SK-N-SH (cell line): ENCODE measurements at regions not wholly inside any gene's neighbourhood (a gene's known extent, or its start where the extent isn't known, plus 50 kb on each side); places are given as distances from the start of the nearest gene placed in this dataset.

Experiments
- CTCF ChIA-PET: fragments of 300-600, 350-600 bp; formaldehyde crosslinking; extraction: SDS; loops from one replicate; lab custom pipeline; 2021; lab: Yijun Ruan, JAX
- POLR2A ChIA-PET: fragments of 350-600 bp; sonication (Branson Sonifier 250); formaldehyde crosslinking; extraction: SDS; loops from one replicate; lab custom pipeline; 2020; ENCODE audit warnings: antibody characterized with exemption, inconsistent platforms; lab: Yijun Ruan, JAX
- DNase-seq: peaks from one replicate; pipeline ENCODE4 v3.0.0; 2012
- H2AFZ ChIP-seq: fragments of 200-600 bp; sonication (generic); 2 replicates; pipeline ENCODE4 v1.8.1; 2016; ENCODE audit warnings: antibody characterized with exemption, mild to moderate bottlenecking, low read depth
- H3F3A ChIP-seq: fragments of 200-600 bp; sonication (generic); replicated peaks from 2 replicates; pipeline ENCODE3; 2016; ENCODE audit warnings: antibody characterized with exemption, mild to moderate bottlenecking; ENCODE audit not compliant: insufficient read depth
- H3K27ac ChIP-seq, 2 experiments: fragments of 200-500 bp in 1 of 2; fragments of 200-600 bp in 1 of 2; sonication (Bioruptor generic) in 1 of 2; sonication (generic), shearing (Covaris generic) in 1 of 2; 2 replicates each; pipeline versions ENCODE4 v1.5.1 to v1.6.1; 2014 to 2016; ENCODE audit warnings: low read depth in 2 of 2, inconsistent platforms in 1 of 2, low read length in 1 of 2, mild to moderate bottlenecking in 1 of 2, mixed read lengths in 1 of 2
- H3K27me3 ChIP-seq: fragments of 200-600 bp; sonication (generic), shearing (Covaris generic); 2 replicates; pipeline ENCODE4 v1.6.1; 2016; ENCODE audit warnings: mixed run types; ENCODE audit not compliant: insufficient read depth
- H3K36me3 ChIP-seq, 2 experiments: fragments of 200-500 bp in 1 of 2; fragments of 200-600 bp in 1 of 2; sonication (Bioruptor generic) in 1 of 2; sonication (generic) in 1 of 2; replicated peaks in 1 of 2; 2 replicates each; pipeline versions ENCODE3 to v1.5.1; 2014 to 2016; ENCODE audit warnings: low read length in 1 of 2, mild to moderate bottlenecking in 1 of 2; ENCODE audit not compliant: insufficient read depth in 2 of 2, control insufficient read depth in 1 of 2
- H3K4me1 ChIP-seq, 2 experiments: fragments of 200-500 bp in 1 of 2; fragments of 200-600 bp in 1 of 2; sonication (Bioruptor generic) in 1 of 2; sonication (generic), shearing (Covaris generic) in 1 of 2; 2 replicates each; pipeline versions ENCODE4 v1.5.1 to v1.6.1; 2014 to 2016; ENCODE audit warnings: low read depth in 1 of 2, low read length in 1 of 2, mixed run types in 1 of 2; ENCODE audit not compliant: insufficient read depth in 2 of 2, control insufficient read depth in 1 of 2
- H3K4me2 ChIP-seq: fragments of 200-600 bp; sonication (generic), shearing (Covaris generic); 2 replicates; pipeline ENCODE4 v1.6.1; 2017; ENCODE audit warnings: mixed run types
- H3K4me3 ChIP-seq, 2 experiments: fragments of 200-500 bp in 1 of 2; fragments of 200-600 bp in 1 of 2; sonication (Bioruptor generic) in 1 of 2; sonication (generic), shearing (Covaris generic) in 1 of 2; 2 replicates each; pipeline versions ENCODE4 v1.5.1 to v1.8.1; 2014 to 2016; ENCODE audit warnings: low read depth in 2 of 2, inconsistent platforms in 1 of 2, low read length in 1 of 2, mild to moderate bottlenecking in 1 of 2, mixed read lengths in 1 of 2, moderate library complexity in 1 of 2
- H3K79me2 ChIP-seq: fragments of 200-600 bp; sonication (generic); 2 replicates; pipeline ENCODE4 v1.8.1; 2017; ENCODE audit warnings: mild to moderate bottlenecking; ENCODE audit not compliant: insufficient read depth
- H3K9ac ChIP-seq: fragments of 200-600 bp; sonication (generic); 2 replicates; pipeline ENCODE4 v1.6.1; 2017; ENCODE audit warnings: mixed run types
- H3K9me2 ChIP-seq: fragments of 200-600 bp; sonication (generic); 2 replicates; pipeline ENCODE4 v1.6.1; 2017; ENCODE audit warnings: mixed run types
- H3K9me3 ChIP-seq: fragments of 200-600 bp; sonication (generic); 2 replicates; pipeline ENCODE4 v1.6.1; 2017; ENCODE audit warnings: mixed run types, mild to moderate bottlenecking, moderate library complexity
- H4K20me1 ChIP-seq: fragments of 200-600 bp; sonication (generic); 2 replicates; pipeline ENCODE4 v1.6.1; 2017; ENCODE audit warnings: mild to moderate bottlenecking, mixed run types; ENCODE audit not compliant: insufficient read depth
- EZH2phosphoT487 ChIP-seq: fragments of 200-600 bp; sonication (generic); IDR thresholded peaks from 2 replicates; pipeline ENCODE4 v1.6.1; 2017; ENCODE audit warnings: low read depth, mixed run types, mild to moderate bottlenecking, antibody characterized with exemption, moderate library complexity, borderline replicate concordance
- FOXJ3 ChIP-seq: sonication (generic); formaldehyde crosslinking; IDR thresholded peaks from 2 replicates; pipeline ENCODE4 v1.5.1; 2020; ENCODE audit warnings: mild to moderate bottlenecking, missing genetic modification reagents
- FOXM1 ChIP-seq: IDR thresholded peaks from 2 replicates; pipeline ENCODE4 v1.4.0; 2012; ENCODE audit warnings: low read depth, mild to moderate bottlenecking
- GABPA ChIP-seq: IDR thresholded peaks from 2 replicates; pipeline ENCODE4 v1.4.0; 2012; ENCODE audit warnings: low read depth, mild to moderate bottlenecking
- NFIC ChIP-seq: IDR thresholded peaks from 2 replicates; pipeline ENCODE4 v1.4.0; 2012; ENCODE audit warnings: borderline replicate concordance
- NRF1 ChIP-seq: IDR thresholded peaks from 2 replicates; pipeline ENCODE4 v1.6.1; 2012; ENCODE audit warnings: low read depth, mild to moderate bottlenecking, low read length
- POLR2AphosphoS5 ChIP-seq: IDR thresholded peaks from 2 replicates; pipeline ENCODE4 v1.6.1; 2012; ENCODE audit warnings: low read depth, low read length
- RCOR1 ChIP-seq: fragments of 150-350 bp; IDR thresholded peaks from 2 replicates; pipeline ENCODE4 v1.6.1; 2017; ENCODE audit warnings: antibody characterized with exemption, low read length
- RFX5 ChIP-seq: IDR thresholded peaks from 2 replicates; pipeline ENCODE4 v1.6.1; 2012; ENCODE audit warnings: mild to moderate bottlenecking, improper control_type of control experiment, low read length
- RXRA ChIP-seq: IDR thresholded peaks from 2 replicates; pipeline ENCODE4 v1.4.0; 2012; ENCODE audit warnings: low read depth, mild to moderate bottlenecking, borderline replicate concordance
- SMC3 ChIP-seq: IDR thresholded peaks from 2 replicates; pipeline ENCODE4 v1.6.1; 2012; ENCODE audit warnings: low read depth, low read length, improper control_type of control experiment
- TAF1 ChIP-seq: IDR thresholded peaks from 2 replicates; pipeline ENCODE4 v1.6.1; 2012; ENCODE audit warnings: low read depth, mild to moderate bottlenecking, low read length, moderate library complexity, borderline replicate concordance
- USF2 ChIP-seq: fragments of 150-350 bp; IDR thresholded peaks from 2 replicates; pipeline ENCODE4 v1.6.1; 2017; ENCODE audit warnings: antibody characterized with exemption, low read length, low read depth, borderline replicate concordance
- YY1 ChIP-seq: IDR thresholded peaks from 2 replicates; pipeline ENCODE4 v1.4.0; 2012; ENCODE audit warnings: low read depth, mild to moderate bottlenecking
- WGBS: methylation state at CpG from one replicate; pipeline ENCODE4 v1.1.6; 2017; ENCODE audit warnings: low lambda C conversion rate; 5-methylcytosine and 5-hydroxymethylcytosine counted together
- TF ChIP-seq, protein P1 (sequence below): IDR thresholded peaks from 2 replicates; pipeline ENCODE4 v1.4.0; 2012; ENCODE audit warnings: low read depth, borderline replicate concordance
- TF ChIP-seq, protein P2 (sequence below): fragments of 200-600 bp; sonication (generic); IDR thresholded peaks from 2 replicates; pipeline ENCODE4 v1.6.1; 2017; ENCODE audit warnings: antibody characterized with exemption, mild to moderate bottlenecking, moderate library complexity

- WGBS: 5% methylated on average over 6 of the region's 7 CpGs
- Histone ChIP-seq H3F3A (no peaks in the 10 kb centered on the region), H3K9me2 (no peaks in the 10 kb centered on the region), H4K20me1 (no peaks in the 10 kb centered on the region), H2AFZ (no peak overlapping the region), H3K9ac (no peak overlapping the region), H3K9me3 (no peaks in the 10 kb centered on the region), H3K27ac (no peak overlapping the region), H3K36me3 (no peaks in the 10 kb centered on the region), H3K79me2 (no peaks in the 10 kb centered on the region), H3K27me3 (no peaks in the 10 kb centered on the region; the same call in 1 of the 2 replicates), H3K4me1 (peaks cover 0 to 6% of the 10 kb centered on the region in 2 experiments; a peak in 1 of 4 replicates), H3K4me2 (no peak overlapping the region), H3K4me3 (no peak overlapping the region)
- CTCF ChIA-PET: no interaction called here
- POLR2A ChIA-PET: no interaction called here
- TF ChIP-seq RCOR1 (no peak), TAF1 (no peak), RFX5 (no peak), POLR2AphosphoS5 (no peak), NRF1 (no peak), USF2 (no peak), EZH2phosphoT487 (no peak), NFIC (no peak), FOXJ3 (no peak)
- TF ChIP-seq, protein P1, sequence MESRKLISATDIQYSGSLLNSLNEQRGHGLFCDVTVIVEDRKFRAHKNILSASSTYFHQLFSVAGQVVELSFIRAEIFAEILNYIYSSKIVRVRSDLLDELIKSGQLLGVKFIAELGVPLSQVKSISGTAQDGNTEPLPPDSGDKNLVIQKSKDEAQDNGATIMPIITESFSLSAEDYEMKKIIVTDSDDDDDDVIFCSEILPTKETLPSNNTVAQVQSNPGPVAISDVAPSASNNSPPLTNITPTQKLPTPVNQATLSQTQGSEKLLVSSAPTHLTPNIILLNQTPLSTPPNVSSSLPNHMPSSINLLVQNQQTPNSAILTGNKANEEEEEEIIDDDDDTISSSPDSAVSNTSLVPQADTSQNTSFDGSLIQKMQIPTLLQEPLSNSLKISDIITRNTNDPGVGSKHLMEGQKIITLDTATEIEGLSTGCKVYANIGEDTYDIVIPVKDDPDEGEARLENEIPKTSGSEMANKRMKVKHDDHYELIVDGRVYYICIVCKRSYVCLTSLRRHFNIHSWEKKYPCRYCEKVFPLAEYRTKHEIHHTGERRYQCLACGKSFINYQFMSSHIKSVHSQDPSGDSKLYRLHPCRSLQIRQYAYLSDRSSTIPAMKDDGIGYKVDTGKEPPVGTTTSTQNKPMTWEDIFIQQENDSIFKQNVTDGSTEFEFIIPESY: no peak
- DNase-seq: no peak
These were observed 221.5 kb downstream of the MYLK4 start for GRCh38 chr6:2529211-2529719.

- H3K27me3 ChIP-seq: no peaks in the 10 kb centered on the region; the same call in 1 of the 2 replicates
- H3K36me3 ChIP-seq: no peaks in the 10 kb centered on the region
- 16% methylated on average over 4 of the region's 4 CpGs for WGBS
- no peaks in the 10 kb centered on the region for H3K79me2 ChIP-seq
- no peaks in the 10 kb centered on the region for H4K20me1 ChIP-seq
- CTCF ChIA-PET: interaction anchor here (0.9 kb wide), 1 partner anchor 106 kb away, joined by 3 read pairs; no protein-coding TSS in a partner anchor
- H3K4me2 ChIP-seq: no peak overlapping the region
- no peak overlapping the region for H3K27ac ChIP-seq
- no peak overlapping the region for H2AFZ ChIP-seq
- no peaks in the 10 kb centered on the region for H3K9me3 ChIP-seq
- H3K4me1 ChIP-seq: peaks cover 0 to 6% of the 10 kb centered on the region in 2 experiments; a peak in 1 of 4 replicates
- POLR2A ChIA-PET: no interaction called here
- no peak overlapping the region for H3K4me3 ChIP-seq
- H3K9ac ChIP-seq: no peak overlapping the region
- TF ChIP-seq, protein P2, sequence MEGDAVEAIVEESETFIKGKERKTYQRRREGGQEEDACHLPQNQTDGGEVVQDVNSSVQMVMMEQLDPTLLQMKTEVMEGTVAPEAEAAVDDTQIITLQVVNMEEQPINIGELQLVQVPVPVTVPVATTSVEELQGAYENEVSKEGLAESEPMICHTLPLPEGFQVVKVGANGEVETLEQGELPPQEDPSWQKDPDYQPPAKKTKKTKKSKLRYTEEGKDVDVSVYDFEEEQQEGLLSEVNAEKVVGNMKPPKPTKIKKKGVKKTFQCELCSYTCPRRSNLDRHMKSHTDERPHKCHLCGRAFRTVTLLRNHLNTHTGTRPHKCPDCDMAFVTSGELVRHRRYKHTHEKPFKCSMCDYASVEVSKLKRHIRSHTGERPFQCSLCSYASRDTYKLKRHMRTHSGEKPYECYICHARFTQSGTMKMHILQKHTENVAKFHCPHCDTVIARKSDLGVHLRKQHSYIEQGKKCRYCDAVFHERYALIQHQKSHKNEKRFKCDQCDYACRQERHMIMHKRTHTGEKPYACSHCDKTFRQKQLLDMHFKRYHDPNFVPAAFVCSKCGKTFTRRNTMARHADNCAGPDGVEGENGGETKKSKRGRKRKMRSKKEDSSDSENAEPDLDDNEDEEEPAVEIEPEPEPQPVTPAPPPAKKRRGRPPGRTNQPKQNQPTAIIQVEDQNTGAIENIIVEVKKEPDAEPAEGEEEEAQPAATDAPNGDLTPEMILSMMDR: no peak
- TF ChIP-seq RXRA: no peak
- TF ChIP-seq SMC3: no peak
- no peak for TF ChIP-seq FOXM1
- TF ChIP-seq POLR2AphosphoS5: no peak
- no peak for TF ChIP-seq GABPA
- TF ChIP-seq FOXJ3: no peak
- TF ChIP-seq YY1: no peak
- TF ChIP-seq RCOR1: no peak
- H3F3A ChIP-seq: no peaks in the 10 kb centered on the region
- no peak for DNase-seq
- H3K9me2 ChIP-seq: no peaks in the 10 kb centered on the region
These were observed 222.6 kb downstream of the MYLK4 start for GRCh38 chr6:2528156-2528555.
